GM18499 (cell line): ENCODE measurements at regions not wholly inside any gene's neighbourhood (a gene's known extent, or its start where the extent isn't known, plus 50 kb on each side); places are given as distances from the start of the nearest gene placed in this dataset.

Source experiments
- ATAC-seq: cut with Tn5 transposase; IDR thresholded peaks from one replicate; pipeline ENCODE4 v1.9.1; 2021; ENCODE audit warnings: moderate number of reproducible peaks; ENCODE audit not compliant: insufficient read depth, unreplicated experiment

- ATAC-seq = no peak
These were observed 256.0 kb downstream of the BCL11A start for GRCh38 chr2:60297296-60298005.

GRCh38 chr2:60296219-60296955 lies 257.1 kb downstream of the BCL11A start:
- no peak for ATAC-seq

- no peak for ATAC-seq
These were observed 257.9 kb downstream of the BCL11A start for GRCh38 chr2:60295636-60295962.

- ATAC-seq = no peak
These were observed 258.4 kb downstream of the BCL11A start for GRCh38 chr2:60294901-60295635.

GRCh38 chr2:60292242-60292641 lies 261.2 kb downstream of the BCL11A start:
- ATAC-seq = no peak

- ATAC-seq = no peak
These were observed 262.9 kb downstream of the BCL11A start for GRCh38 chr2:60290509-60290908.

GRCh38 chr2:60285626-60286316 lies 267.7 kb downstream of the BCL11A start:
- ATAC-seq = no peak

- no peak for ATAC-seq
These were observed 269.8 kb downstream of the BCL11A start for GRCh38 chr2:60283626-60284025.

GRCh38 chr2:60282886-60283285 lies 270.6 kb downstream of the BCL11A start:
- ATAC-seq = no peak

- ATAC-seq = no peak
These were observed 271.7 kb downstream of the BCL11A start for GRCh38 chr2:60281730-60282129.

GRCh38 chr2:60280238-60280637 lies 273.2 kb downstream of the BCL11A start:
- ATAC-seq = no peak

GRCh38 chr2:60278906-60279305 lies 274.5 kb downstream of the BCL11A start:
- ATAC-seq = no peak

- ATAC-seq = no peak
These were observed 277.5 kb downstream of the BCL11A start for GRCh38 chr2:60275958-60276357.

- ATAC-seq = no peak
These were observed 279.6 kb downstream of the BCL11A start for GRCh38 chr2:60273836-60274235.

- ATAC-seq = no peak
These were observed 281.7 kb downstream of the BCL11A start for GRCh38 chr2:60271713-60272112.

GRCh38 chr2:60271131-60271530 lies 282.3 kb downstream of the BCL11A start:
- ATAC-seq = no peak

GRCh38 chr2:60268661-60269060 lies 284.8 kb downstream of the BCL11A start:
- ATAC-seq = no peak

GRCh38 chr2:60268032-60268431 lies 285.4 kb downstream of the BCL11A start:
- ATAC-seq = no peak

- ATAC-seq = no peak
These were observed 286.3 kb downstream of the BCL11A start for GRCh38 chr2:60267122-60267521.

- ATAC-seq = no peak
These were observed 291.3 kb downstream of the BCL11A start for GRCh38 chr2:60262178-60262577.
